B cell (primary cell): ENCODE measurements at regions not wholly inside any gene's neighbourhood (a gene's known extent, or its start where the extent isn't known, plus 50 kb on each side); places are given as distances from the start of the nearest gene placed in this dataset. TPM values are rescaled to one million over a fixed set of nuclear protein-coding genes. Genes with fewer than 3 reads are reported as not detected.

ENCODE experiments used
- ATAC-seq: fragments of 200-7000 bp; cut with Tn5 transposase; one replicate; pipeline ENCODE4 v1.10.0; 2021; ENCODE audit warnings: low read depth, mild to moderate bottlenecking, moderate number of reproducible peaks, moderate library complexity
- CTCF ChIA-PET: fragments of 350-600 bp; sonication (Branson Sonifier 250); formaldehyde crosslinking; loops from one replicate; lab custom pipeline; 2021; ENCODE audit warnings: antibody characterized with exemption, inconsistent platforms; lab: Charles Lee
- POLR2A ChIA-PET: fragments of 350-600 bp; sonication (Branson Sonifier 250); formaldehyde crosslinking; loops from one replicate; lab custom pipeline; 2021; ENCODE audit warnings: antibody characterized with exemption; lab: Charles Lee
- DNase-seq: peaks from one replicate; pipeline ENCODE4 v3.0.0; 2013
- H2AFZ ChIP-seq: 2 replicates; pipeline ENCODE4 v1.6.1; 2012; ENCODE audit warnings: mild to moderate bottlenecking, low read depth, low read length; ENCODE audit not compliant: insufficient read depth, poor library complexity, severe bottlenecking
- H3K27ac ChIP-seq, 2 donors: 1 replicate in 1 of 2; 2 replicates in 1 of 2; pipeline ENCODE4 v1.5.1; 2012 to 2013; ENCODE audit warnings: low read length in 2 of 2, mild to moderate bottlenecking in 2 of 2, moderate library complexity in 1 of 2
- H3K27me3 ChIP-seq, 4 experiments: fragments of 200-600 bp in 1 of 4; sonication (generic) in 1 of 4; replicated peaks in 1 of 4; 1 replicate in 2 of 4; 2 replicates in 2 of 4; pipeline versions ENCODE4 v1.6.1 to v1.7.0; 2013 to 2016; ENCODE audit warnings: low read length in 3 of 4, mild to moderate bottlenecking in 2 of 4, mixed read lengths in 1 of 4, moderate library complexity in 1 of 4; ENCODE audit not compliant: insufficient read depth in 4 of 4, control insufficient read depth in 3 of 4; ENCODE audit errors: control extremely low read depth in 1 of 4
- H3K36me3 ChIP-seq, 2 experiments: replicated peaks in 1 of 2; 1 replicate in 1 of 2; 2 replicates in 1 of 2; pipeline versions ENCODE4 v1.6.1 to v1.7.1; 2013; ENCODE audit warnings: low read length in 1 of 2; ENCODE audit not compliant: insufficient read depth in 2 of 2, control insufficient read depth in 1 of 2; ENCODE audit errors: control extremely low read depth in 1 of 2, extremely low read depth in 1 of 2
- H3K4me1 ChIP-seq, 2 donors: fragments of 200-600 bp in 1 of 2; sonication (generic) in 1 of 2; 1 replicate in 1 of 2; 2 replicates in 1 of 2; pipeline versions ENCODE4 v1.5.1 to v1.6.1; 2013 to 2017; ENCODE audit warnings: low read length in 2 of 2; ENCODE audit not compliant: control insufficient read depth in 2 of 2, insufficient read depth in 2 of 2
- H3K4me2 ChIP-seq: replicated peaks from 2 replicates; pipeline ENCODE3; 2012; ENCODE audit warnings: mild to moderate bottlenecking, low read depth, low read length; ENCODE audit not compliant: poor library complexity, severe bottlenecking
- H3K4me3 ChIP-seq, 5 experiments: fragments of 200-600 bp in 1 of 5; sonication (generic) in 1 of 5; 1 replicate in 3 of 5; 2 replicates in 2 of 5; pipeline versions ENCODE4 v1.5.1 to v1.7.0; 2011 to 2016; ENCODE audit warnings: low read length in 4 of 5, mild to moderate bottlenecking in 4 of 5, low read depth in 2 of 5, control low read depth in 1 of 5, moderate library complexity in 1 of 5; ENCODE audit not compliant: insufficient read depth in 1 of 5; ENCODE audit errors: control extremely low read depth in 1 of 5, extremely low read depth in 1 of 5
- H3K79me2 ChIP-seq: fragments of 200-600 bp; sonication (generic); one replicate; pipeline ENCODE4 v1.6.0; 2016; ENCODE audit warnings: low read length; ENCODE audit not compliant: control insufficient read depth, insufficient read depth
- H3K9ac ChIP-seq: fragments of 200-600 bp; sonication (generic); 2 replicates; pipeline ENCODE4 v1.6.1; 2017; ENCODE audit warnings: mild to moderate bottlenecking, low read length, moderate library complexity
- H3K9me3 ChIP-seq, 3 donors: one replicate each; pipeline versions ENCODE4 v1.6.1 to v1.7.1; 2013; ENCODE audit warnings: low read length in 2 of 3; ENCODE audit not compliant: control insufficient read depth in 2 of 3, insufficient read depth in 1 of 3; ENCODE audit errors: control extremely low read depth in 1 of 3
- H4K20me1 ChIP-seq: 2 replicates; pipeline ENCODE4 v1.6.0; 2012; ENCODE audit warnings: mild to moderate bottlenecking, low read length; ENCODE audit not compliant: insufficient read depth, control insufficient read depth, poor library complexity, severe bottlenecking
- H3K27ac Mint-ChIP-seq: one replicate; pipeline ENCODE4 v1.8.0; 2021; ENCODE audit warnings: mixed read lengths
- H3K27me3 Mint-ChIP-seq: one replicate; pipeline ENCODE4 v1.8.0; 2021; ENCODE audit warnings: mixed read lengths
- H3K4me1 Mint-ChIP-seq: one replicate; pipeline ENCODE4 v1.8.0; 2021; ENCODE audit warnings: mixed read lengths
- H3K4me3 Mint-ChIP-seq: one replicate; pipeline ENCODE4 v1.8.0; 2021; ENCODE audit warnings: mixed read lengths
- H3K9me3 Mint-ChIP-seq: one replicate; pipeline ENCODE4 v1.8.0; 2022; ENCODE audit warnings: mixed read lengths; ENCODE audit not compliant: insufficient read depth
- EZH2 ChIP-seq: IDR thresholded peaks from 2 replicates; pipeline ENCODE4 v1.6.1; 2012; ENCODE audit warnings: borderline replicate concordance, low read depth, mild to moderate bottlenecking, moderate library complexity, low read length; ENCODE audit not compliant: insufficient read depth, poor library complexity, severe bottlenecking
- WGBS: methylation state at CpG from one replicate; pipeline ENCODE4 v1.1.5; 2013; ENCODE audit warnings: missing lambda C conversion rate; ENCODE audit not compliant: insufficient coverage; 5-methylcytosine and 5-hydroxymethylcytosine counted together
- intact Hi-C: fragments of 100-400 bp; cut with micrococcal nuclease; formaldehyde crosslinking; loops from one replicate; pipeline ENCODE4 v1.10.0; 2022
- small RNA-seq: library from RNA; depleted of rRNA; stranded (forward); fragments of <200 nt; gene quantifications from one replicate; pipeline ENCODE3, GENCODE V24; 2012; ENCODE audit warnings: low replicate concordance, low read depth; ENCODE audit not compliant: insufficient read length
- TF ChIP-seq, protein P1 (sequence below): fragments of 200-600 bp; IDR thresholded peaks from one replicate; pipeline ENCODE4 v1.8.0; 2022; ENCODE audit warnings: antibody characterized with exemption, mild to moderate bottlenecking

DNA sequence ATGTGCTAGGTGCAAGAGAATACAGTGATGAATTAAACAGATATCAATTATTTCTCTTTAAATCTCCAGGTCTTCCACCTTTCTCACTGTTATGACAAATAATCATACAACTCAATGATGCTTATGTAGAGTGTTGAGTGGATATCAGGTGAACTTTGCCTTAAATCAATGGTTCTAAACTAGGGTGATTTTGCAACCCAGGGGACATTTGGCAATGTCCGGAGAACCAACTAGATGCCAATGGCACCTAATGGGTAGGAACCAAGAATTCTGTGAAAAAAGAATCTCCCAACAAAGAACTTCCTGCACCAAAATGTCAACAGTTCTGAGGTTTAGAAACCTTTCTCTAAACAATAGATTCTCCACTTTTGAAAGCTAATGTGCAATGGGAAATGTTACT, 52.0 kb upstream of the GDNF start:
- Histone ChIP-seq H3K9me3 (no peaks in the 10 kb centered on the region), H2AFZ (no peak overlapping the region), H4K20me1 (no peaks in the 10 kb centered on the region), H3K9ac (no peak overlapping the region), H3K27ac (no peak overlapping the region), H3K4me2 (no peak overlapping the region), H3K4me3 (no peak overlapping the region), H3K4me1 (no peaks in the 10 kb centered on the region), H3K79me2 (no peaks in the 10 kb centered on the region), H3K27me3 (no peaks in the 10 kb centered on the region), H3K36me3 (no peaks in the 10 kb centered on the region)
- ATAC-seq (no peak), DNase-seq (no peak)
- POLR2A ChIA-PET = no interaction called here
- Mint-ChIP-seq H3K27ac (no peak overlapping the region), H3K9me3 (no peaks in the 10 kb centered on the region), H3K4me1 (no peaks in the 10 kb centered on the region), H3K4me3 (no peak overlapping the region), H3K27me3 (peaks cover 9% of the 10 kb centered on the region)
- intact Hi-C loops = no loop called here
- 100% methylated on average over 1 of the region's 1 CpG for WGBS
- TF ChIP-seq, protein P1, sequence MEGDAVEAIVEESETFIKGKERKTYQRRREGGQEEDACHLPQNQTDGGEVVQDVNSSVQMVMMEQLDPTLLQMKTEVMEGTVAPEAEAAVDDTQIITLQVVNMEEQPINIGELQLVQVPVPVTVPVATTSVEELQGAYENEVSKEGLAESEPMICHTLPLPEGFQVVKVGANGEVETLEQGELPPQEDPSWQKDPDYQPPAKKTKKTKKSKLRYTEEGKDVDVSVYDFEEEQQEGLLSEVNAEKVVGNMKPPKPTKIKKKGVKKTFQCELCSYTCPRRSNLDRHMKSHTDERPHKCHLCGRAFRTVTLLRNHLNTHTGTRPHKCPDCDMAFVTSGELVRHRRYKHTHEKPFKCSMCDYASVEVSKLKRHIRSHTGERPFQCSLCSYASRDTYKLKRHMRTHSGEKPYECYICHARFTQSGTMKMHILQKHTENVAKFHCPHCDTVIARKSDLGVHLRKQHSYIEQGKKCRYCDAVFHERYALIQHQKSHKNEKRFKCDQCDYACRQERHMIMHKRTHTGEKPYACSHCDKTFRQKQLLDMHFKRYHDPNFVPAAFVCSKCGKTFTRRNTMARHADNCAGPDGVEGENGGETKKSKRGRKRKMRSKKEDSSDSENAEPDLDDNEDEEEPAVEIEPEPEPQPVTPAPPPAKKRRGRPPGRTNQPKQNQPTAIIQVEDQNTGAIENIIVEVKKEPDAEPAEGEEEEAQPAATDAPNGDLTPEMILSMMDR = no peak
- no peak for TF ChIP-seq EZH2
- CTCF ChIA-PET = no interaction called here

DNA sequence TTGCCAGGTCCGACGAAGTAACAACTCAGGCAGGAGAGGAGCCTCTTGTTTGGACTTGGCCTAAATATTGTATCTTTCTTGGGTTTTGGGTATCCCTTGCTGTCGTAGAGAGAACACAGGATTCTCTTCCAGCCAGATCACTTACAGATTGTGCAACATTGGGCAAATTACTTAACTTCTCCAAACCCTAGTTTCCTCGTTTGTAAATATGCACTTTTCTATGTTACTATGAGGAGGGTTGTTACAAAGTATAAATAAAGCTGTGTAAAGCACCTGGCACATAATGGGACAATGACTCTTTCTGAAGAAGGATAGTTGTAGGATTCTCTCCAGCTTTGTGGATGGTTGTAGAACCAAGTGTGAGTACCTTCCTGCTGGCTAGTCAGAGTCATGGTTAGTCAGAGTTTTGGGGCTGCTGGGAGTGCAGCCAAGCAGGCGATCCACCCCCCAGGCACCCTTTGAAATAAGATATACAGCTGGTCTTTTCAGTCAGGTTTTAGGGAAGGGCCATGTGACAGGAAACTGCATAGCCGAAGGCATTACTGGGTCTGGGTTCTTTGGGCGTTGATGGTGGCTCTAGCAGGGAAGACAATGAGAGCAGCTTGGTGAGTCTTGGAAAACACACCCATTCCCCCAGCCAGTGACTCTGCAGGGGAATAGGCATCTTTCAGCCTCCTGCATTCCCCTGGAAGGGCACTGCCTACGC, 49.9 kb upstream of the GDNF start:
- ChIA-PET POLR2A (no interaction called here), CTCF (no interaction called here)
- Mint-ChIP-seq H3K9me3 (no peaks in the 10 kb centered on the region), H3K4me1 (no peaks in the 10 kb centered on the region), H3K4me3 (no peak overlapping the region), H3K27me3 (peaks cover 11% of the 10 kb centered on the region), H3K27ac (no peak overlapping the region)
- no peaks in the 10 kb centered on the region for H3K36me3 ChIP-seq
- no peak overlapping the region for H3K9ac ChIP-seq
- WGBS = 82% methylated on average over 4 of the region's 8 CpGs
- intact Hi-C loops = no loop called here
- DNase-seq (no peak), ATAC-seq (no peak)
- no peak overlapping the region for H3K4me3 ChIP-seq
- no peak overlapping the region for H2AFZ ChIP-seq
- no peaks in the 10 kb centered on the region for H3K79me2 ChIP-seq
- no peak overlapping the region for H3K4me2 ChIP-seq
- no peaks in the 10 kb centered on the region for H3K27me3 ChIP-seq
- no peaks in the 10 kb centered on the region for H4K20me1 ChIP-seq
- no peak for TF ChIP-seq EZH2
- TF ChIP-seq, protein P1 = no peak
- H3K4me1 ChIP-seq = no peaks in the 10 kb centered on the region
- H3K9me3 ChIP-seq = no peaks in the 10 kb centered on the region
- H3K27ac ChIP-seq = no peak overlapping the region

Small RNA genes in the stretch of these regions (small RNA-seq; reads per million reads assigned to genes)
- not detected for gene LINC02110
